H1 (cell line): ENCODE measurements at regions not wholly inside any gene's neighbourhood (a gene's known extent, or its start where the extent isn't known, plus 50 kb on each side); places are given as distances from the start of the nearest gene placed in this dataset.

Experiments used
- CTCF ChIA-PET: fragments of 300-600 bp; sonication (Branson Sonifier 250); formaldehyde crosslinking; loops from one replicate; lab custom pipeline; 2021; ENCODE audit not compliant: partially characterized antibody; lab: Charles Lee
- POLR2A ChIA-PET: fragments of 300-600 bp; sonication (Branson Sonifier 250); formaldehyde crosslinking; loops from one replicate; lab custom pipeline; 2021; ENCODE audit warnings: inconsistent platforms; ENCODE audit not compliant: partially characterized antibody; lab: Charles Lee
- DNase-seq, 2 experiments: peaks; one replicate each; pipeline versions ENCODE4 v3.0.0 to v3.0.0-alpha.2; 2010 to 2022; ENCODE audit warnings: low spot score in 2 of 2, low read depth in 1 of 2, mixed read lengths in 1 of 2
- FAIRE-seq: peaks from 2 replicates; lab custom pipeline; 2011; peaks lifted over from hg19 to GRCh38; lab: Jason Lieb, UNC
- H2AFZ ChIP-seq: 2 replicates; pipeline ENCODE4 v1.8.1; 2012; ENCODE audit warnings: low read length, inconsistent platforms
- H2AK5ac ChIP-seq: 2 replicates; pipeline ENCODE4 v1.6.1; 2013; ENCODE audit warnings: low read depth, low read length
- H2BK120ac ChIP-seq: replicated peaks from 2 replicates; pipeline ENCODE3; 2013; ENCODE audit warnings: low read depth, low read length, inconsistent platforms
- H2BK12ac ChIP-seq: 2 replicates; pipeline ENCODE4 v1.6.1; 2013; ENCODE audit warnings: low read depth, low read length
- H2BK15ac ChIP-seq: 2 replicates; pipeline ENCODE4 v1.6.1; 2013; ENCODE audit warnings: low read length
- H2BK20ac ChIP-seq: 2 replicates; pipeline ENCODE4 v1.6.1; 2013; ENCODE audit warnings: low read length
- H2BK5ac ChIP-seq: 2 replicates; pipeline ENCODE4 v1.6.1; 2013; ENCODE audit warnings: low read depth, low read length
- H3K14ac ChIP-seq: 2 replicates; pipeline ENCODE4 v1.6.1; 2013; ENCODE audit warnings: inconsistent platforms; ENCODE audit not compliant: insufficient read length
- H3K18ac ChIP-seq: 2 replicates; pipeline ENCODE4 v1.6.1; 2013; ENCODE audit warnings: low read length; ENCODE audit errors: extremely low read depth
- H3K23ac ChIP-seq: 2 replicates; pipeline ENCODE4 v1.6.1; 2013; ENCODE audit warnings: inconsistent platforms; ENCODE audit not compliant: insufficient read length
- H3K23me2 ChIP-seq: 2 replicates; pipeline ENCODE4 v1.6.1; 2013; ENCODE audit warnings: low read depth, low read length
- H3K27ac ChIP-seq: 2 replicates; pipeline ENCODE4 v1.6.1; 2011; ENCODE audit warnings: low read depth, low read length, inconsistent platforms
- H3K27me3 ChIP-seq, 4 experiments: replicated peaks in 1 of 4; 1 replicate in 1 of 4; 2 replicates in 3 of 4; pipeline versions ENCODE4 v1.6.1 to v1.8.1; 2011 to 2013; ENCODE audit warnings: low read length in 3 of 4, mild to moderate bottlenecking in 3 of 4, inconsistent platforms in 2 of 4, mixed read lengths in 2 of 4, moderate library complexity in 1 of 4; ENCODE audit not compliant: control insufficient read depth in 3 of 4, insufficient read depth in 3 of 4; ENCODE audit errors: extremely low read depth in 1 of 4
- H3K36me3 ChIP-seq, 4 experiments: 2 replicates each; pipeline versions ENCODE4 v1.6.1 to v1.8.1; 2011 to 2013; ENCODE audit warnings: mild to moderate bottlenecking in 4 of 4, low read length in 3 of 4, moderate library complexity in 2 of 4, control low read depth in 1 of 4, inconsistent platforms in 1 of 4; ENCODE audit not compliant: insufficient read depth in 4 of 4, control insufficient read depth in 2 of 4
- H3K4ac ChIP-seq: replicated peaks from 2 replicates; pipeline ENCODE3; 2013; ENCODE audit warnings: low read length, low read depth, mixed read lengths, inconsistent platforms; ENCODE audit not compliant: insufficient read length
- H3K4me1 ChIP-seq, 4 experiments: replicated peaks in 1 of 4; 1 replicate in 1 of 4; 2 replicates in 3 of 4; pipeline versions ENCODE4 v1.6.1 to v1.8.1; 2011 to 2013; ENCODE audit warnings: low read length in 3 of 4, inconsistent platforms in 2 of 4, mixed read lengths in 1 of 4; ENCODE audit not compliant: insufficient read depth in 4 of 4, control insufficient read depth in 3 of 4
- H3K4me2 ChIP-seq, 2 experiments: 2 replicates each; pipeline versions ENCODE4 v1.6.1 to v1.8.1; 2011 to 2013; ENCODE audit warnings: low read depth in 2 of 2, low read length in 2 of 2, control low read depth in 1 of 2, inconsistent platforms in 1 of 2, mild to moderate bottlenecking in 1 of 2; ENCODE audit not compliant: insufficient read depth in 1 of 2
- H3K4me3 ChIP-seq, 4 experiments: fragments of 200-600, 300-600 bp in 1 of 4; sonication (generic), shearing (Covaris generic), sonication (Bioruptor Twin) in 1 of 4; 2 replicates each; pipeline versions ENCODE4 v1.5.1 to v1.8.1; 2011 to 2016; ENCODE audit warnings: low read length in 4 of 4, low read depth in 3 of 4, control low read depth in 2 of 4, inconsistent platforms in 2 of 4, mild to moderate bottlenecking in 2 of 4, mixed read lengths in 1 of 4, moderate library complexity in 1 of 4; ENCODE audit not compliant: insufficient read depth in 2 of 4; ENCODE audit errors: extremely low read depth in 1 of 4
- H3K56ac ChIP-seq: replicated peaks from 2 replicates; pipeline ENCODE3; 2013; ENCODE audit warnings: low read depth, mild to moderate bottlenecking, mixed read lengths, low read length, inconsistent platforms; ENCODE audit not compliant: insufficient read length
- H3K79me1 ChIP-seq: 2 replicates; pipeline ENCODE4 v1.6.1; 2013; ENCODE audit warnings: low read depth, low read length, control low read depth
- H3K79me2 ChIP-seq, 2 experiments: 2 replicates each; pipeline versions ENCODE4 v1.6.1 to v1.8.1; 2012 to 2013; ENCODE audit warnings: low read length in 2 of 2, mild to moderate bottlenecking in 2 of 2, inconsistent platforms in 1 of 2; ENCODE audit not compliant: insufficient read depth in 2 of 2, control insufficient read depth in 1 of 2
- H3K9ac ChIP-seq, 4 experiments: replicated peaks in 1 of 4; 1 replicate in 1 of 4; 2 replicates in 3 of 4; pipeline versions ENCODE4 v1.6.1 to v1.8.1; 2011 to 2013; ENCODE audit warnings: low read depth in 3 of 4, low read length in 3 of 4, control low read depth in 2 of 4, mild to moderate bottlenecking in 2 of 4, moderate library complexity in 2 of 4, inconsistent platforms in 1 of 4; ENCODE audit errors: extremely low read depth in 1 of 4
- H3K9me3 ChIP-seq, 2 experiments: 2 replicates each; pipeline versions ENCODE4 v1.6.1 to v1.8.1; 2012 to 2013; ENCODE audit warnings: mild to moderate bottlenecking in 2 of 2, moderate library complexity in 2 of 2, control low read depth in 1 of 2, inconsistent platforms in 1 of 2, low read depth in 1 of 2, low read length in 1 of 2, mixed read lengths in 1 of 2; ENCODE audit not compliant: insufficient read depth in 2 of 2
- H4K20me1 ChIP-seq, 2 experiments: replicated peaks in 1 of 2; 2 replicates each; pipeline versions ENCODE3 to v1.8.1; 2011 to 2013; ENCODE audit warnings: inconsistent platforms in 2 of 2, low read length in 2 of 2, mild to moderate bottlenecking in 1 of 2; ENCODE audit not compliant: insufficient read depth in 2 of 2, control insufficient read depth in 1 of 2
- H4K5ac ChIP-seq: 2 replicates; pipeline ENCODE4 v1.6.1; 2013; ENCODE audit warnings: low read length, low read depth, mixed read lengths, inconsistent platforms; ENCODE audit not compliant: insufficient read length
- H4K8ac ChIP-seq: 2 replicates; pipeline ENCODE4 v1.8.0; 2013; ENCODE audit warnings: mild to moderate bottlenecking, moderate library complexity, low read length, inconsistent platforms; ENCODE audit not compliant: insufficient read depth; ENCODE audit errors: extremely low read depth
- H4K91ac ChIP-seq: replicated peaks from 2 replicates; pipeline ENCODE3; 2013; ENCODE audit warnings: low read length, mixed read lengths, inconsistent platforms; ENCODE audit not compliant: insufficient read length
- HDAC6 ChIP-seq: IDR thresholded peaks from one replicate; pipeline ENCODE4 v1.7.1; 2012; ENCODE audit warnings: low read depth, mild to moderate bottlenecking, inconsistent platforms, low read length, moderate library complexity
- JUN ChIP-seq: IDR thresholded peaks from 2 replicates; pipeline ENCODE4 v1.6.1; 2011; ENCODE audit warnings: low read depth, mild to moderate bottlenecking, improper control_type of control experiment, low read length
- KDM5A ChIP-seq: fragments of 200-600 bp; IDR thresholded peaks from 2 replicates; pipeline ENCODE4 v1.7.1; 2012; ENCODE audit warnings: mild to moderate bottlenecking, low read length, inconsistent platforms, mixed read lengths
- NRF1 ChIP-seq: IDR thresholded peaks from 2 replicates; pipeline ENCODE4 v1.6.1; 2011; ENCODE audit warnings: mild to moderate bottlenecking, low read depth, low read length, improper control_type of control experiment
- PHF8 ChIP-seq: fragments of 200-600 bp; sonication (generic); conservative IDR thresholded peaks from 2 replicates; pipeline ENCODE4 v1.7.1; 2012; ENCODE audit warnings: low read depth, mild to moderate bottlenecking, inconsistent platforms, low read length, moderate library complexity
- RFX5 ChIP-seq: IDR thresholded peaks from 2 replicates; pipeline ENCODE4 v1.6.1; 2011; ENCODE audit warnings: low read depth, low read length, improper control_type of control experiment, borderline replicate concordance
- SAP30 ChIP-seq: fragments of 300-600 bp; sonication (generic); IDR thresholded peaks from 2 replicates; pipeline ENCODE4 v1.7.1; 2012; ENCODE audit warnings: low read length, moderate library complexity, mild to moderate bottlenecking, inconsistent platforms; ENCODE audit not compliant: insufficient read depth, insufficient replicate concordance
- SP2 ChIP-seq: IDR thresholded peaks from 2 replicates; pipeline ENCODE4 v1.6.1; 2012; ENCODE audit warnings: mild to moderate bottlenecking, low read length, inconsistent platforms
- SP4 ChIP-seq: IDR thresholded peaks from 2 replicates; pipeline ENCODE4 v1.6.1; 2012; ENCODE audit warnings: low read length, inconsistent platforms
- SUZ12 ChIP-seq: fragments of 200-600 bp; sonication (generic); IDR thresholded peaks from 2 replicates; pipeline ENCODE4 v1.6.1; 2012; ENCODE audit warnings: mild to moderate bottlenecking, inconsistent platforms, low read length, moderate library complexity, mixed read lengths
- ZNF274 ChIP-seq: IDR thresholded peaks from 2 replicates; pipeline ENCODE4 v1.7.0; 2012; ENCODE audit warnings: low read length, borderline replicate concordance; ENCODE audit errors: extremely low read depth
- WGBS, 2 experiments: shearing (Covaris generic) in 1 of 2; methylation state at CpG; one replicate each; pipeline versions ENCODE4 v1.1.6 to v1.1.7; 2013 to 2015; ENCODE audit warnings: low lambda C conversion rate in 2 of 2, mixed read lengths in 2 of 2, inconsistent platforms in 1 of 2, low coverage in 1 of 2, missing lambda C conversion rate in 1 of 2; ENCODE audit not compliant: insufficient replicate concordance in 2 of 2, insufficient coverage in 1 of 2, insufficient read length in 1 of 2; ENCODE audit errors: extremely low coverage in 1 of 2, missing lambda C conversion rate in 1 of 2; 5-methylcytosine and 5-hydroxymethylcytosine counted together

- Histone ChIP-seq H3K79me2 (no peaks in the 10 kb centered on the region), H4K91ac (no peak overlapping the region), H3K14ac (no peak overlapping the region), H2BK5ac (no peak overlapping the region), H4K5ac (no peak overlapping the region), H3K23ac (no peak overlapping the region), H2BK12ac (no peak overlapping the region), H2BK120ac (no peak overlapping the region), H3K4ac (no peak overlapping the region), H2BK20ac (no peak overlapping the region), H3K23me2 (no peaks in the 10 kb centered on the region), H3K9me3 (no peaks in the 10 kb centered on the region), H3K36me3 (no peaks in the 10 kb centered on the region), H3K27ac (no peak overlapping the region), H4K20me1 (no peaks in the 10 kb centered on the region), H2BK15ac (no peak overlapping the region), H2AK5ac (no peak overlapping the region), H3K56ac (no peak overlapping the region), H3K4me1 (no peaks in the 10 kb centered on the region), H3K4me2 (no peak overlapping the region), H4K8ac (no peak overlapping the region), H3K4me3 (no peak overlapping the region), H3K9ac (no peak overlapping the region), H3K18ac (no peak overlapping the region), H3K79me1 (no peaks in the 10 kb centered on the region), H3K27me3 (no peaks in the 10 kb centered on the region), H2AFZ (no peak overlapping the region)
- CTCF ChIA-PET: no interaction called here
- DNase-seq: no peak
- FAIRE-seq: no peak
- POLR2A ChIA-PET: no interaction called here
- 86% methylated on average over 1 of the region's 1 CpG; no CpG with 5 or more reads in 1 of the 2 experiments for WGBS, 2 experiments
- TF ChIP-seq ZNF274 (no peak), SP2 (no peak), KDM5A (no peak), RFX5 (no peak), PHF8 (no peak), NRF1 (no peak), HDAC6 (no peak), SAP30 (no peak), SP4 (no peak), JUN (no peak), SUZ12 (no peak)
These were observed 959.2 kb downstream of the ADGRL3 start for GRCh38 chr4:62159306-62159705.
